ENCODE measurements at regions not wholly inside any gene's neighbourhood (a gene's known extent, or its start where the extent isn't known, plus 50 kb on each side); places are given as distances from the start of the nearest gene placed in this dataset.

GRCh38 chr6:19210849-19211590 is 626.1 kb upstream of the ID4 start (continued):
- TF ChIP-seq EP300 (IDR thresholded peaks at IDR 0.05; ENCODE audit: borderline replicate concordance in 1 of 2, low read depth in 2 of 2, low read length in 2 of 2), result no peak

Measured in H1 (cell line).